H9 (cell line): ENCODE measurements at regions not wholly inside any gene's neighbourhood (a gene's known extent, or its start where the extent isn't known, plus 50 kb on each side); places are given as distances from the start of the nearest gene placed in this dataset.
A peak's percentile ranks its signal among the peaks of the same experiment; 100 is the strongest.

Experiments used
- DNase-seq: peaks from one replicate; pipeline ENCODE4 v3.0.0-alpha.2; 2017
- H2AFZ ChIP-seq: one replicate; pipeline ENCODE4 v1.6.1; 2013; ENCODE audit warnings: mild to moderate bottlenecking, low read length, control low read depth, moderate library complexity
- H2AK5ac ChIP-seq: 2 replicates; pipeline ENCODE4 v1.6.1; 2013; ENCODE audit warnings: low read length, control low read depth, mixed read lengths; ENCODE audit not compliant: insufficient read length
- H2BK120ac ChIP-seq: one replicate; pipeline ENCODE4 v1.6.1; 2013; ENCODE audit warnings: low read depth, mild to moderate bottlenecking, low read length, control low read depth, inconsistent platforms; ENCODE audit not compliant: poor library complexity, severe bottlenecking
- H2BK12ac ChIP-seq: 2 replicates; pipeline ENCODE4 v1.6.1; 2013; ENCODE audit warnings: low read length, control low read depth, mixed read lengths, low read depth; ENCODE audit not compliant: insufficient read length
- H2BK15ac ChIP-seq: 2 replicates; pipeline ENCODE4 v1.6.1; 2013; ENCODE audit warnings: low read depth, low read length, control low read depth
- H2BK20ac ChIP-seq: one replicate; pipeline ENCODE4 v1.6.1; 2013; ENCODE audit warnings: low read depth, mild to moderate bottlenecking, low read length, control low read depth, inconsistent platforms; ENCODE audit not compliant: poor library complexity, severe bottlenecking
- H2BK5ac ChIP-seq: 2 replicates; pipeline ENCODE4 v1.6.1; 2013; ENCODE audit warnings: low read length, control low read depth, mixed read lengths; ENCODE audit not compliant: insufficient read length
- H3K14ac ChIP-seq: 2 replicates; pipeline ENCODE4 v1.6.1; 2013; ENCODE audit warnings: low read length, control low read depth; ENCODE audit not compliant: insufficient read depth
- H3K18ac ChIP-seq: 2 replicates; pipeline ENCODE4 v1.6.1; 2013; ENCODE audit warnings: low read depth, mild to moderate bottlenecking, mixed read lengths, low read length, control low read depth; ENCODE audit not compliant: insufficient read length
- H3K23ac ChIP-seq: 2 replicates; pipeline ENCODE4 v1.6.1; 2013; ENCODE audit warnings: low read length, control low read depth, mixed read lengths, low read depth; ENCODE audit not compliant: insufficient read length
- H3K23me2 ChIP-seq: 2 replicates; pipeline ENCODE4 v1.6.1; 2013; ENCODE audit warnings: low read depth, mild to moderate bottlenecking, mixed read lengths, low read length, control low read depth; ENCODE audit not compliant: insufficient read length, poor library complexity, severe bottlenecking
- H3K27ac ChIP-seq: 2 replicates; pipeline ENCODE4 v1.5.1; 2013; ENCODE audit warnings: low read length, control low read depth, mixed read lengths, low read depth; ENCODE audit not compliant: insufficient read length
- H3K27me3 ChIP-seq: 2 replicates; pipeline ENCODE4 v1.6.1; 2013; ENCODE audit warnings: low read length, control low read depth, inconsistent platforms; ENCODE audit not compliant: insufficient read depth
- H3K4ac ChIP-seq: 2 replicates; pipeline ENCODE4 v1.6.1; 2013; ENCODE audit warnings: low read depth, mild to moderate bottlenecking, control low read depth, inconsistent platforms, low read length, moderate library complexity
- H3K4me1 ChIP-seq: 2 replicates; pipeline ENCODE4 v1.6.1; 2013; ENCODE audit warnings: low read length, control low read depth, inconsistent platforms; ENCODE audit not compliant: insufficient read depth
- H3K4me2 ChIP-seq: 2 replicates; pipeline ENCODE4 v1.6.1; 2013; ENCODE audit warnings: low read length, control low read depth, mixed read lengths; ENCODE audit not compliant: insufficient read length, insufficient read depth
- H3K56ac ChIP-seq: 2 replicates; pipeline ENCODE4 v1.6.1; 2013; ENCODE audit warnings: low read depth, mild to moderate bottlenecking, mixed read lengths, low read length, control low read depth; ENCODE audit not compliant: insufficient read length
- H3K79me1 ChIP-seq: 2 replicates; pipeline ENCODE4 v1.6.1; 2013; ENCODE audit warnings: low read depth, mild to moderate bottlenecking, moderate library complexity, low read length, control low read depth, inconsistent platforms; ENCODE audit not compliant: insufficient read depth, poor library complexity, severe bottlenecking
- H3K79me2 ChIP-seq: 2 replicates; pipeline ENCODE4 v1.6.1; 2013; ENCODE audit warnings: low read length, control low read depth, inconsistent platforms; ENCODE audit not compliant: insufficient read depth
- H3K9ac ChIP-seq: 2 replicates; pipeline ENCODE4 v1.6.1; 2013; ENCODE audit warnings: low read length, control low read depth, mixed read lengths; ENCODE audit not compliant: insufficient read length; ENCODE audit errors: extremely low read depth
- H3K9me3 ChIP-seq: one replicate; pipeline ENCODE4 v1.6.1; 2013; ENCODE audit warnings: low read depth, low read length, inconsistent platforms; ENCODE audit not compliant: control insufficient read depth
- H3T11ph ChIP-seq: one replicate; pipeline ENCODE4 v1.6.1; 2013; ENCODE audit warnings: mild to moderate bottlenecking, low read length, control low read depth, inconsistent platforms
- H4K20me1 ChIP-seq: one replicate; pipeline ENCODE4 v1.6.1; 2013; ENCODE audit not compliant: control insufficient read depth, insufficient read length, insufficient read depth
- H4K5ac ChIP-seq: 2 replicates; pipeline ENCODE4 v1.6.1; 2013; ENCODE audit warnings: low read depth, mild to moderate bottlenecking, mixed read lengths, low read length, control low read depth; ENCODE audit not compliant: insufficient read length
- H4K8ac ChIP-seq: replicated peaks from 2 replicates; pipeline ENCODE4 v1.6.1; 2013; ENCODE audit warnings: low read length, control low read depth, mixed read lengths, low read depth; ENCODE audit not compliant: insufficient read length
- H4K91ac ChIP-seq: 2 replicates; pipeline ENCODE4 v1.6.1; 2013; ENCODE audit warnings: low read depth, mild to moderate bottlenecking, moderate library complexity, mixed read lengths, low read length, control low read depth; ENCODE audit not compliant: insufficient read length
- H3K27ac Mint-ChIP-seq, 3 experiments: 2 replicates in 2 of 3; 3 replicates in 1 of 3; pipeline ENCODE4 v1.8.0; 2020 to 2021; ENCODE audit warnings: mixed read lengths in 3 of 3, mild to moderate bottlenecking in 1 of 3, moderate library complexity in 1 of 3
- H3K27me3 Mint-ChIP-seq: 2 replicates; pipeline ENCODE4 v1.8.0; 2021; ENCODE audit warnings: low read depth, mild to moderate bottlenecking, moderate library complexity, mixed read lengths
- H3K36me3 Mint-ChIP-seq, 3 experiments: 2 replicates in 2 of 3; 3 replicates in 1 of 3; pipeline ENCODE4 v1.8.0; 2020 to 2021; ENCODE audit warnings: low read depth in 3 of 3, mixed read lengths in 3 of 3; ENCODE audit not compliant: insufficient read depth in 1 of 3
- H3K4me1 Mint-ChIP-seq, 2 experiments: 2 replicates each; pipeline ENCODE4 v1.8.0; 2020; ENCODE audit warnings: mixed read lengths in 2 of 2
- H3K4me3 Mint-ChIP-seq, 2 experiments: 2 replicates in 1 of 2; 3 replicates in 1 of 2; pipeline ENCODE4 v1.8.0; 2020 to 2021; ENCODE audit warnings: mild to moderate bottlenecking in 2 of 2, mixed read lengths in 2 of 2, moderate library complexity in 1 of 2
- H3K9me3 Mint-ChIP-seq, 2 experiments: 2 replicates in 1 of 2; 3 replicates in 1 of 2; pipeline ENCODE4 v1.8.0; 2020; ENCODE audit warnings: mild to moderate bottlenecking in 2 of 2, mixed read lengths in 2 of 2, moderate library complexity in 1 of 2
- WGBS: extraction: QIAGEN DNeasy Blood & Tissue Kit; methylation state at CpG from one replicate; pipeline ENCODE4 v1.1.7; 2013; ENCODE audit warnings: missing lambda C conversion rate, low lambda C conversion rate, mixed read lengths; ENCODE audit not compliant: insufficient read length; ENCODE audit errors: extremely low coverage; 5-methylcytosine and 5-hydroxymethylcytosine counted together
- TF ChIP-seq, protein P1 (sequence below): fragments of 200-600 bp; sonication (generic); conservative IDR thresholded peaks from 3 replicates; pipeline ENCODE4 v1.8.0; 2021; ENCODE audit warnings: antibody characterized with exemption, mild to moderate bottlenecking

DNA sequence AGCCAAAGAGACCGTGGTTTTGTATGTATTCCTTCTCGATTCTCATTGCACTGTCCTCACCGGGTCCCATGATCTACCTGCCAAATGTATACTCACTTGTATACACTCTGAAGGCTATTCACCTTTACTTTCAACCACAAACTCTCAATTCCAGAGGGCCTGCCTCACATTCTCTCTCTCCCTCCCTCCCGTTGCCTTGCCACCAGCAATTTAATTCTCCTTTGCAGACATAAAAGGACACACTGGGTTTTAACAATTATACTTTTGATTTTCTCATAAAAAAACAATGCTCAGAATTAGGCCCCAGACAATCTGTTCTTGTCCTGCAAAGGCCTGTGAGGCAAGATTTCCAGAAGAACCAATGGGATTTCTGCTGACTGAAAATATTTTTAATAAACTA, 265.1 kb upstream of the PSMD7 start:
- no peak for DNase-seq
- H3K4me1 Mint-ChIP-seq = peaks cover 83 to 90% of the 10 kb centered on the region in 2 experiments
- no peak overlapping the region for H3K18ac ChIP-seq
- H3K23me2 ChIP-seq = no peaks in the 10 kb centered on the region
- H3K14ac ChIP-seq = no peak overlapping the region
- no peak overlapping the region for H3K9ac ChIP-seq
- H2BK15ac ChIP-seq = no peak overlapping the region
- H3K9me3 Mint-ChIP-seq = no peaks in the 10 kb centered on the region
- no peak overlapping the region for H4K91ac ChIP-seq
- no peak overlapping the region for H3K4ac ChIP-seq
- no peak overlapping the region for H4K8ac ChIP-seq
- H3K23ac ChIP-seq = no peak overlapping the region
- H3K4me1 ChIP-seq = peaks cover 16% of the 10 kb centered on the region
- no peak overlapping the region for H3K56ac ChIP-seq
- H3K27me3 ChIP-seq = no peaks in the 10 kb centered on the region
- H3K27me3 Mint-ChIP-seq = no peaks in the 10 kb centered on the region
- TF ChIP-seq, protein P1, sequence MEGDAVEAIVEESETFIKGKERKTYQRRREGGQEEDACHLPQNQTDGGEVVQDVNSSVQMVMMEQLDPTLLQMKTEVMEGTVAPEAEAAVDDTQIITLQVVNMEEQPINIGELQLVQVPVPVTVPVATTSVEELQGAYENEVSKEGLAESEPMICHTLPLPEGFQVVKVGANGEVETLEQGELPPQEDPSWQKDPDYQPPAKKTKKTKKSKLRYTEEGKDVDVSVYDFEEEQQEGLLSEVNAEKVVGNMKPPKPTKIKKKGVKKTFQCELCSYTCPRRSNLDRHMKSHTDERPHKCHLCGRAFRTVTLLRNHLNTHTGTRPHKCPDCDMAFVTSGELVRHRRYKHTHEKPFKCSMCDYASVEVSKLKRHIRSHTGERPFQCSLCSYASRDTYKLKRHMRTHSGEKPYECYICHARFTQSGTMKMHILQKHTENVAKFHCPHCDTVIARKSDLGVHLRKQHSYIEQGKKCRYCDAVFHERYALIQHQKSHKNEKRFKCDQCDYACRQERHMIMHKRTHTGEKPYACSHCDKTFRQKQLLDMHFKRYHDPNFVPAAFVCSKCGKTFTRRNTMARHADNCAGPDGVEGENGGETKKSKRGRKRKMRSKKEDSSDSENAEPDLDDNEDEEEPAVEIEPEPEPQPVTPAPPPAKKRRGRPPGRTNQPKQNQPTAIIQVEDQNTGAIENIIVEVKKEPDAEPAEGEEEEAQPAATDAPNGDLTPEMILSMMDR = no peak
- no peak overlapping the region for H2BK12ac ChIP-seq
- no peak overlapping the region; a peak in 1 of 5 replicates for H3K4me3 Mint-ChIP-seq
- WGBS = no CpG with 5 or more reads among the region's 4 CpGs
- no peak overlapping the region for H2BK5ac ChIP-seq
- no peak overlapping the region for H2AFZ ChIP-seq
- no peak overlapping the region for H2AK5ac ChIP-seq
- no peaks in the 10 kb centered on the region for H3K79me1 ChIP-seq
- H3K27ac ChIP-seq = no peak overlapping the region
- H4K5ac ChIP-seq = no peak overlapping the region
- H3K4me2 ChIP-seq = no peak overlapping the region
- no peak overlapping the region for H2BK20ac ChIP-seq
- H3K27ac Mint-ChIP-seq = peak overlapping the region in 2 of 3 experiments; percentile 84 to 85; a peak in 5 of 7 replicates
- no peaks in the 10 kb centered on the region for H4K20me1 ChIP-seq
- no peaks in the 10 kb centered on the region for H3K79me2 ChIP-seq
- no peaks in the 10 kb centered on the region for H3K9me3 ChIP-seq
- no peak overlapping the region for H2BK120ac ChIP-seq
- no peak overlapping the region for H3T11ph ChIP-seq
- no peaks in the 10 kb centered on the region; a peak in 1 of 7 replicates for H3K36me3 Mint-ChIP-seq
